Endodermal cell (in vitro differentiated cells): ENCODE measurements at regions not wholly inside any gene's neighbourhood (a gene's known extent, or its start where the extent isn't known, plus 50 kb on each side); places are given as distances from the start of the nearest gene placed in this dataset.

ENCODE experiments used
- DNase-seq: peaks from one replicate; pipeline ENCODE4 v3.0.0-alpha.2; 2017
- H3K27ac ChIP-seq: 2 replicates; pipeline ENCODE4 v1.5.1; 2013; ENCODE audit warnings: mild to moderate bottlenecking, low read depth, low read length, moderate library complexity
- H3K27me3 ChIP-seq: 2 replicates; pipeline ENCODE4 v1.6.1; 2013; ENCODE audit warnings: mild to moderate bottlenecking, low read length, moderate library complexity; ENCODE audit not compliant: insufficient read depth, control insufficient read depth, poor library complexity, severe bottlenecking
- H3K36me3 ChIP-seq: 2 replicates; pipeline ENCODE4 v1.7.0; 2013; ENCODE audit warnings: mild to moderate bottlenecking, low read length, moderate library complexity; ENCODE audit not compliant: control insufficient read depth, insufficient read depth
- H3K4me1 ChIP-seq: one replicate; pipeline ENCODE4 v1.7.0; 2013; ENCODE audit warnings: low read length; ENCODE audit not compliant: control insufficient read depth, insufficient read depth
- H3K4me3 ChIP-seq: 2 replicates; pipeline ENCODE4 v1.5.1; 2013; ENCODE audit warnings: mild to moderate bottlenecking, low read length, moderate library complexity
- H3K9ac ChIP-seq: 2 replicates; pipeline ENCODE4 v1.6.1; 2013; ENCODE audit warnings: mild to moderate bottlenecking, low read length, moderate library complexity; ENCODE audit not compliant: poor library complexity, severe bottlenecking; ENCODE audit errors: extremely low read depth
- H3K9me3 ChIP-seq: 2 replicates; pipeline ENCODE4 v1.6.1; 2013; ENCODE audit warnings: mild to moderate bottlenecking, low read length, moderate library complexity; ENCODE audit not compliant: control insufficient read depth
- H3K27ac Mint-ChIP-seq: 2 replicates; pipeline ENCODE4 v1.8.0; 2020; ENCODE audit warnings: mixed read lengths
- H3K27me3 Mint-ChIP-seq: 2 replicates; pipeline ENCODE4 v1.8.0; 2021; ENCODE audit warnings: mild to moderate bottlenecking, mixed read lengths; ENCODE audit not compliant: insufficient read depth
- H3K36me3 Mint-ChIP-seq: 2 replicates; pipeline ENCODE4 v1.8.0; 2020; ENCODE audit warnings: low read depth, mixed read lengths
- H3K4me1 Mint-ChIP-seq: 2 replicates; pipeline ENCODE4 v1.8.0; 2020; ENCODE audit warnings: mixed read lengths
- H3K4me3 Mint-ChIP-seq: 2 replicates; pipeline ENCODE4 v1.8.0; 2020; ENCODE audit warnings: mild to moderate bottlenecking, moderate library complexity, mixed read lengths
- H3K9me3 Mint-ChIP-seq: 2 replicates; pipeline ENCODE4 v1.8.0; 2020; ENCODE audit warnings: mild to moderate bottlenecking, mixed read lengths
- WGBS, 2 experiments: methylation state at CpG; one replicate each; pipeline versions ENCODE4 v1.1.5 to v1.1.7; 2013; ENCODE audit warnings: missing lambda C conversion rate in 2 of 2, mixed read lengths in 1 of 2; ENCODE audit not compliant: insufficient coverage in 1 of 2, insufficient read length in 1 of 2; 5-methylcytosine and 5-hydroxymethylcytosine counted together
- TF ChIP-seq, protein P1 (sequence below): fragments of 200-600 bp; sonication (generic); conservative IDR thresholded peaks from 2 replicates; pipeline ENCODE4 v1.5.0; 2021; ENCODE audit warnings: antibody characterized with exemption, mild to moderate bottlenecking

DNA sequence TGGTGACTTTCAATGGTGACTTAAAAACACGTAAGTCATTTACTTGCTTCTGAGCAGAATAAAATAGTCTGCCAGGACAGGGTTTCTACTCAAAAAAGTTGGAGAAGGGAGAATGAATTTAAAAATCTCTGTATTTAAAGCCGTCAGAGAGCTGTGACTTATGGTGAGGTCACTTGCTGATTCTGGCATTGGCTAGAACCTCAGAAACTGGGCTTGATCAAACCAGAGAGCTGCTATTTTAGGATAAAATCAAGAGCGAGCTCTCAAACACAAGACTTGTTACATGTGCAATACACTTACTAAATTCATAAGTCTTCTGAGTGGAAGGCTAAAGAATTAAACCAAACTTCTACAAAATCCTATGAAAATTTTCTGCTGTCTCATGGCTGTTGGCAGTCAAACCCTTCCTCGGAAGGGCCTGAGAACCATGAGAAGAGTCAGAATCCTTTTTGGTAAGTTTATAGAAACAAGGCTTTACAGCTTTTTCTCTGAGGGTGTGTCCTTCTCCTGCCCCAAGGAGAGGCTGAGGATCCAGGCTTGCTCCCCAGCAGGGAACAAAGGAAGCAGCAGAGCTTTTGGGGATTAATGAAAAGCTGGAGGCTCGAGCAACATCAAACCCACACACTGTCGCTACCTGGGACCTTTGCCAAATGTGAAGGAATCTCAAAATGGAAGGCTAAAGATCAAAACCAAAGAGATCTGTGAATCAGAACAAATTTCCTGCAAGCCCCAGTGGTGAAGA lies 816.4 kb downstream of the SOCS6 start:
- H3K9me3 Mint-ChIP-seq = no peaks in the 10 kb centered on the region

DNA sequence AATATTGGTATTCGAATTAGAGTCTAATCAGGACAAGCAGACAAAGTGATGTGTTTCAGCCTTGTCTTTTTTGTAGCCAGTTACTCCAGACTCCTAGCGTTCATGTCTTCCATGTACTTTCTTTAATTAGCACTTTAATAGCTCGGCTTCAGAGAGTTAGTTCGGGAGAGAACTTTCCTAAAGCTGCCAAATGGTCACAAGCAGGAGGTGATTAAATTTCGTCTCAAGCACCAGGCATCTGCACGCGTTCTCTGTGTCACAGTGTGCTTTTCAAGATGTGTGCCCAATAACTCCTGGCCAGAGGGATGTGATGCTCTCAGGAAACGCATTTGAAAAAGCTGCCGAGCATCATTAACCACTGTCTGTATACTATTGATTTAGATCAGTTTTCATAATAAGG lies 790.8 kb downstream of the SOCS6 start:
- H3K27me3 ChIP-seq = no peaks in the 10 kb centered on the region
- H3K36me3 ChIP-seq = no peaks in the 10 kb centered on the region
- Mint-ChIP-seq H3K9me3 (no peaks in the 10 kb centered on the region), H3K27ac (no peak overlapping the region), H3K4me1 (no peaks in the 10 kb centered on the region), H3K4me3 (no peak overlapping the region), H3K36me3 (no peaks in the 10 kb centered on the region), H3K27me3 (peaks cover 3% of the 10 kb centered on the region)
- no peak for DNase-seq
- 80% methylated on average over 7 to 9 of the region's 9 CpGs for WGBS, 2 experiments
- no peaks in the 10 kb centered on the region for H3K4me1 ChIP-seq
- H3K4me3 ChIP-seq = no peak overlapping the region
- TF ChIP-seq, protein P1, sequence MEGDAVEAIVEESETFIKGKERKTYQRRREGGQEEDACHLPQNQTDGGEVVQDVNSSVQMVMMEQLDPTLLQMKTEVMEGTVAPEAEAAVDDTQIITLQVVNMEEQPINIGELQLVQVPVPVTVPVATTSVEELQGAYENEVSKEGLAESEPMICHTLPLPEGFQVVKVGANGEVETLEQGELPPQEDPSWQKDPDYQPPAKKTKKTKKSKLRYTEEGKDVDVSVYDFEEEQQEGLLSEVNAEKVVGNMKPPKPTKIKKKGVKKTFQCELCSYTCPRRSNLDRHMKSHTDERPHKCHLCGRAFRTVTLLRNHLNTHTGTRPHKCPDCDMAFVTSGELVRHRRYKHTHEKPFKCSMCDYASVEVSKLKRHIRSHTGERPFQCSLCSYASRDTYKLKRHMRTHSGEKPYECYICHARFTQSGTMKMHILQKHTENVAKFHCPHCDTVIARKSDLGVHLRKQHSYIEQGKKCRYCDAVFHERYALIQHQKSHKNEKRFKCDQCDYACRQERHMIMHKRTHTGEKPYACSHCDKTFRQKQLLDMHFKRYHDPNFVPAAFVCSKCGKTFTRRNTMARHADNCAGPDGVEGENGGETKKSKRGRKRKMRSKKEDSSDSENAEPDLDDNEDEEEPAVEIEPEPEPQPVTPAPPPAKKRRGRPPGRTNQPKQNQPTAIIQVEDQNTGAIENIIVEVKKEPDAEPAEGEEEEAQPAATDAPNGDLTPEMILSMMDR = no peak
- no peak overlapping the region for H3K27ac ChIP-seq
- no peak overlapping the region for H3K9ac ChIP-seq
- H3K9me3 ChIP-seq = peaks cover 47% of the 10 kb centered on the region

More for the DNA sequence above, 816.4 kb downstream of the SOCS6 start:
- Mint-ChIP-seq H3K27me3 (no peaks in the 10 kb centered on the region), H3K4me1 (peaks cover 2% of the 10 kb centered on the region), H3K27ac (no peak overlapping the region), H3K4me3 (no peak overlapping the region), H3K36me3 (no peaks in the 10 kb centered on the region)
- DNase-seq = peak; percentile 48
- Histone ChIP-seq H3K27me3 (no peaks in the 10 kb centered on the region), H3K36me3 (no peaks in the 10 kb centered on the region), H3K9me3 (peaks cover 42% of the 10 kb centered on the region), H3K27ac (no peak overlapping the region), H3K4me3 (peak overlapping the region; percentile 29), H3K9ac (no peak overlapping the region), H3K4me1 (no peaks in the 10 kb centered on the region)
- WGBS, 2 experiments = 62 to 71% methylated on average over 3 to 6 of the region's 6 CpGs
- TF ChIP-seq, protein P1 = no peak

DNA sequence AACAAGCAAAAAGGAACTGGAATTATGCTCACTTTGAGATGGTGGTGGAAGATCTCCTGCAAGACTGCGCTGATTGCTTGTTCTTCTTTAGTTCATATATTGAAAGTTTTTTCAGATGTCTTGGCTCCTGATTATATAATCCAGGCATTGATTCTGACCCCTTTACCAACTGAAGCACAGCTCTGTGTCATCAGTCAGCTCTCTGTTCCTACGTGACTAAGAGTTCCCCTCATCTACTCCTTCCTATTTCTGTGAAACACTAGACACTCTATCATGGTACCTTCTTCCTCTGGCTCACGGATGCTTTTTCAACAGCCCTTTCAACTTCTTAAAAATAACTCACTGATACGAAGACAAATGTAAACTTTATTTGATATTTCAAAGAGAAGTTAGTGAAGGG lies 788.6 kb downstream of the SOCS6 start:
- H3K4me3 ChIP-seq = no peak overlapping the region
- H3K9me3 ChIP-seq = peaks cover 44% of the 10 kb centered on the region
- 17 to 45% methylated on average over 1 to 3 of the region's 4 CpGs for WGBS, 2 experiments
- Mint-ChIP-seq H3K36me3 (no peaks in the 10 kb centered on the region), H3K4me3 (no peak overlapping the region), H3K27me3 (no peaks in the 10 kb centered on the region), H3K9me3 (no peaks in the 10 kb centered on the region), H3K27ac (no peak overlapping the region), H3K4me1 (no peaks in the 10 kb centered on the region)
- H3K9ac ChIP-seq = no peak overlapping the region
- no peak overlapping the region for H3K27ac ChIP-seq
- TF ChIP-seq, protein P1 = no peak
- H3K36me3 ChIP-seq = no peaks in the 10 kb centered on the region
- H3K4me1 ChIP-seq = no peaks in the 10 kb centered on the region
- no peaks in the 10 kb centered on the region for H3K27me3 ChIP-seq
- no peak for DNase-seq
